ENCODE measurements at regions not wholly inside any gene's neighbourhood (a gene's known extent, or its start where the extent isn't known, plus 50 kb on each side); places are given as distances from the start of the nearest gene placed in this dataset.

DNA sequence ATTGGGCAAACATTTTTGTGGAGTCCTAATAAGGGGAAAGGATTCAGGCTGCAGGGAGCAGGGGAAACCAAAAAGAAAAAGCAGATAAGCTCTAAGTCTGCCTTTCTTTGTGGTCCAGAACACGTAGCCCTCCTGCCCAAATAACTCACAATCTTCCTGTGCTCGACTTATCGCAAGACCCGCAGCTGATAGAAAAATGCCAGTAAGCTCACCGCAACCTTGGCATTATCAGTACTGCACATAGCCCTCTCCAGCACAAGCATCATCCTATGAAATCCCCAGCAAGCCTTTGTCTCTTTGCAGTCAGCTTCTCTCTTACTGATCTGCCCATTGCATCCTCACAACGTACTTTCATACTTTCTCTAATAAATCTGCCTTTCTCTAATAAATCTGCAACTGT lies 202.4 kb upstream of the HNRNPA3 start:
- no TSS peak for BruUV-seq (replicated peaks)
- Mint-ChIP-seq H3K27me3 (ENCODE audit: insufficient read depth, unreplicated experiment) (peaks cover 2% of the 10 kb centered on the region), H3K4me1 (ENCODE audit: low read depth, unreplicated experiment) (no peaks in the 10 kb centered on the region), H3K9me3 (ENCODE audit: unreplicated experiment) (peaks cover 11% of the 10 kb centered on the region), H3K4me3 (ENCODE audit: unreplicated experiment) (no peak overlapping the region), H3K36me3 (ENCODE audit: insufficient read depth, unreplicated experiment) (no peaks in the 10 kb centered on the region), H3K27ac (ENCODE audit: unreplicated experiment) (no peak overlapping the region)
- DNase-seq = no peak
- POLR2A ChIA-PET = no interaction called here
- Histone ChIP-seq H3K4me3 (ENCODE audit: low read depth, low read length) (no peak overlapping the region), H3K4me1 (no peaks in the 10 kb centered on the region), H3K36me3 (ENCODE audit: control insufficient read depth, insufficient read depth, low read length) (no peaks in the 10 kb centered on the region), H3K9me3 (no peaks in the 10 kb centered on the region), H3K27me3 (replicated peaks; ENCODE audit: control insufficient read depth, insufficient read depth, low read length) (no peaks in the 10 kb centered on the region)
- CTCF ChIA-PET = no interaction called here
- TF ChIP-seq, protein P1, sequence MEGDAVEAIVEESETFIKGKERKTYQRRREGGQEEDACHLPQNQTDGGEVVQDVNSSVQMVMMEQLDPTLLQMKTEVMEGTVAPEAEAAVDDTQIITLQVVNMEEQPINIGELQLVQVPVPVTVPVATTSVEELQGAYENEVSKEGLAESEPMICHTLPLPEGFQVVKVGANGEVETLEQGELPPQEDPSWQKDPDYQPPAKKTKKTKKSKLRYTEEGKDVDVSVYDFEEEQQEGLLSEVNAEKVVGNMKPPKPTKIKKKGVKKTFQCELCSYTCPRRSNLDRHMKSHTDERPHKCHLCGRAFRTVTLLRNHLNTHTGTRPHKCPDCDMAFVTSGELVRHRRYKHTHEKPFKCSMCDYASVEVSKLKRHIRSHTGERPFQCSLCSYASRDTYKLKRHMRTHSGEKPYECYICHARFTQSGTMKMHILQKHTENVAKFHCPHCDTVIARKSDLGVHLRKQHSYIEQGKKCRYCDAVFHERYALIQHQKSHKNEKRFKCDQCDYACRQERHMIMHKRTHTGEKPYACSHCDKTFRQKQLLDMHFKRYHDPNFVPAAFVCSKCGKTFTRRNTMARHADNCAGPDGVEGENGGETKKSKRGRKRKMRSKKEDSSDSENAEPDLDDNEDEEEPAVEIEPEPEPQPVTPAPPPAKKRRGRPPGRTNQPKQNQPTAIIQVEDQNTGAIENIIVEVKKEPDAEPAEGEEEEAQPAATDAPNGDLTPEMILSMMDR (IDR thresholded peaks at IDR 0.05; ENCODE audit: insufficient read depth in 1 of 2, low read depth in 1 of 2, low read length in 1 of 2, severe bottlenecking in 1 of 2, unreplicated experiment in 1 of 2) = no peak
- intact Hi-C loops (cut with micrococcal nuclease; ENCODE audit: unreplicated experiment) = no loop called here

DNA sequence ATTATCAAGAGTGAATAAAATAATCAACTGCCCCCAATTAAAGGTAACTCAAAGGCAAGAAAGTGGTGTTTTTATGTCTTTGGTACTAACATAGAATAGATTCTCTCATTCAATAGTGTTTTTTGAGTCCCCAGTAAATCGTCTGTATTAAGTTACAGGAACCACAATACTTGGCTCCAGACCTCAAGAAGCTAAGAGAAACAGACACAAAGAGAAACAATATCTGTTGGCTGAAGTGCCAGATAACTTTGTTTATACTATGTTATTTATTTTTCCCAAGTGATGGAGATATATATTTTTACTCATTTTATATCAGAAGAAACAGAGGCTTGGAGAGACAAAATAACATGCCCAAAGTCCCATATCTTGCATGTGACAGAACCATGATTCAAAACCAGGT lies 201.7 kb upstream of the HNRNPA3 start:
- Mint-ChIP-seq H3K9me3 (ENCODE audit: unreplicated experiment) (peaks cover 11% of the 10 kb centered on the region), H3K36me3 (ENCODE audit: insufficient read depth, unreplicated experiment) (no peaks in the 10 kb centered on the region), H3K27me3 (ENCODE audit: insufficient read depth, unreplicated experiment) (peaks cover 2% of the 10 kb centered on the region), H3K4me1 (ENCODE audit: low read depth, unreplicated experiment) (no peaks in the 10 kb centered on the region), H3K27ac (ENCODE audit: unreplicated experiment) (no peak overlapping the region), H3K4me3 (ENCODE audit: unreplicated experiment) (no peak overlapping the region)
- Histone ChIP-seq H3K27me3 (replicated peaks; ENCODE audit: control insufficient read depth, insufficient read depth, low read length) (no peaks in the 10 kb centered on the region), H3K4me3 (ENCODE audit: low read depth, low read length) (no peak overlapping the region), H3K4me1 (no peaks in the 10 kb centered on the region), H3K9me3 (no peaks in the 10 kb centered on the region), H3K36me3 (ENCODE audit: control insufficient read depth, insufficient read depth, low read length) (no peaks in the 10 kb centered on the region)
- intact Hi-C loops (cut with micrococcal nuclease; ENCODE audit: unreplicated experiment) = no loop called here
- ChIA-PET CTCF (no interaction called here), POLR2A (no interaction called here)
- BruUV-seq (replicated peaks) = no TSS peak
- TF ChIP-seq, protein P1 (IDR thresholded peaks at IDR 0.05; ENCODE audit: insufficient read depth in 1 of 2, low read depth in 1 of 2, low read length in 1 of 2, severe bottlenecking in 1 of 2, unreplicated experiment in 1 of 2) = no peak
- DNase-seq = no peak

DNA sequence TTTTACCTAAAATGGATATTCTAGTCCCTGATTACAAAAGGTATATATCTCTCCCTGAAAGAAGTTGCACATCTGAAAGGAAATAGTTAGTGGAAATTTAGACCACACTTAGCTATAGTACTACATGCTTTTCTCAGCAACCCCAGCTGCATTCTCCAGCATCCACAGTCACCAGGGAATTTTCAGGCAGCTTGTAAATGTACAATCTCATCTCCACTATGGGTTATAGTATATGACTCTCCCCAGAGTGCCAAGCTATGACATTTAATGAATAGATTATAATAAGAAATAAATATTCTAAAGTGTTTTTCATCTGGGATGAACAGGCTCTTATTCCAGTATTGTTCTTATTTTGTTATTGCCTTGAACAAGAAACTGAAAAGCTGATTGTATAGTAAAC lies 197.6 kb upstream of the HNRNPA3 start:
- Histone ChIP-seq H3K4me1 (no peaks in the 10 kb centered on the region), H3K36me3 (ENCODE audit: control insufficient read depth, insufficient read depth, low read length) (no peaks in the 10 kb centered on the region), H3K27me3 (replicated peaks; ENCODE audit: control insufficient read depth, insufficient read depth, low read length) (no peaks in the 10 kb centered on the region), H3K9me3 (no peaks in the 10 kb centered on the region), H3K4me3 (ENCODE audit: low read depth, low read length) (no peak overlapping the region)
- Mint-ChIP-seq H3K27me3 (ENCODE audit: insufficient read depth, unreplicated experiment) (peaks cover 10% of the 10 kb centered on the region), H3K27ac (ENCODE audit: unreplicated experiment) (no peak overlapping the region), H3K4me1 (ENCODE audit: low read depth, unreplicated experiment) (no peaks in the 10 kb centered on the region), H3K36me3 (ENCODE audit: insufficient read depth, unreplicated experiment) (no peaks in the 10 kb centered on the region), H3K9me3 (ENCODE audit: unreplicated experiment) (no peaks in the 10 kb centered on the region), H3K4me3 (ENCODE audit: unreplicated experiment) (no peak overlapping the region)
- DNase-seq = no peak
- intact Hi-C loops (cut with micrococcal nuclease; ENCODE audit: unreplicated experiment) = no loop called here
- ChIA-PET CTCF (no interaction called here), POLR2A (no interaction called here)
- TF ChIP-seq, protein P1 (IDR thresholded peaks at IDR 0.05; ENCODE audit: insufficient read depth in 1 of 2, low read depth in 1 of 2, low read length in 1 of 2, severe bottlenecking in 1 of 2, unreplicated experiment in 1 of 2) = no peak
- no TSS peak for BruUV-seq (replicated peaks)

Measured in Caco-2 (cell line).